IPS-15b (cell line): ENCODE measurements at regions not wholly inside any gene's neighbourhood (a gene's known extent, or its start where the extent isn't known, plus 50 kb on each side); places are given as distances from the start of the nearest gene placed in this dataset.

ENCODE experiments used
- H3K27me3 ChIP-seq: one replicate; pipeline ENCODE4 v1.6.1; 2013; ENCODE audit warnings: low read length; ENCODE audit not compliant: control insufficient read depth, insufficient read depth
- H3K36me3 ChIP-seq: one replicate; pipeline ENCODE4 v1.6.1; 2013; ENCODE audit warnings: low read length; ENCODE audit not compliant: control insufficient read depth, insufficient read depth
- H3K4me1 ChIP-seq: one replicate; pipeline ENCODE4 v1.6.1; 2013; ENCODE audit warnings: mild to moderate bottlenecking, low read length; ENCODE audit not compliant: control insufficient read depth, insufficient read depth
- H3K4me3 ChIP-seq: one replicate; pipeline ENCODE4 v1.5.1; 2013; ENCODE audit warnings: low read depth, low read length
- H3K9ac ChIP-seq: one replicate; pipeline ENCODE4 v1.6.1; 2013; ENCODE audit warnings: low read depth, mild to moderate bottlenecking, low read length
- H3K9me3 ChIP-seq: one replicate; pipeline ENCODE4 v1.6.1; 2013; ENCODE audit warnings: mild to moderate bottlenecking, low read length; ENCODE audit not compliant: control insufficient read depth, insufficient read depth

GRCh38 chr11:81089242-81089641 lies 1644.4 kb downstream of the FAM181B start:
- H3K27me3 ChIP-seq, result no peaks in the 10 kb centered on the region
- no peaks in the 10 kb centered on the region for H3K4me1 ChIP-seq
- H3K9me3 ChIP-seq, result no peaks in the 10 kb centered on the region
- H3K4me3 ChIP-seq, result no peak overlapping the region
- H3K36me3 ChIP-seq, result no peaks in the 10 kb centered on the region
- no peak overlapping the region for H3K9ac ChIP-seq

DNA sequence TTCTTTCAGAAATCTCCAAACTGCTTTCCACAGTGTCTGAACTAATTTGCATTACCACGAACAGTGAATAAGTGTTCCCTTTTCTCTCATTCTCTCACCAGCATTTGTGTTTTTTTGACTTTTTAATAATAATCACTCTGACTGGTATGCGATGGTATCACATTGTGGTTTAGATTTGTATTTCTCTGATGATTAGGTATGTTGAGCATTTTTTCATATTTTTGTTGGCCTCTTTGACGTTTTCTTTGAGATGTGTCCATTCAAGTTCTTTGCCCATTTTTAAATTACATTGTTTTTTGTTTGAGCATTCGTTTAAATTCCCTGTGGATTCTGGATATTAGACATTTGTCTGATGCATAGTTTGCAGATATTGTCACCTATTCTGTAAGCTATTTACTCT lies 1639.6 kb upstream of the TENM4 start:
- Histone ChIP-seq H3K4me1 (no peaks in the 10 kb centered on the region), H3K27me3 (no peaks in the 10 kb centered on the region), H3K9ac (no peak overlapping the region), H3K36me3 (no peaks in the 10 kb centered on the region), H3K9me3 (no peaks in the 10 kb centered on the region), H3K4me3 (no peak overlapping the region)

DNA sequence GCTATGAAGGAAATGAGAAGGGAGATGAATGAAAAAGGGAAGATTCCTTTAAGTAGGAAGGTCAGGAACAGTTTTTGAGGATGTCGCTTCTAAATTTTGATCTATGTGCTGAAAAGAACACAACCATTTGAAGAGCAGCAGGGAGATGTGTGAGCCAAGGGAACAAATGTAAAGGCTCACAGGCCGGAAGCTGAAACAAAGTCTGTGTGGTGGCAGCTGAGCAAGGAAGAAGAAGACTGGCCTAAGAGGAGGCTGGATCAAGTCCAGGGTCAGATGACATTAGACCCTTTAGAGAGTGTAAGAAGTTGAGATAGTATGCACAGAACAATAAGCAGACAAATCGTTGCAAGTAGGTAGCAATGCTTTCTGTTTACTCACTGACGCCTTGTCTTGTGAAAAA lies 1631.4 kb upstream of the TENM4 start:
- Histone ChIP-seq H3K27me3 (no peaks in the 10 kb centered on the region), H3K4me1 (no peaks in the 10 kb centered on the region), H3K9ac (no peak overlapping the region), H3K9me3 (no peaks in the 10 kb centered on the region), H3K4me3 (no peak overlapping the region), H3K36me3 (no peaks in the 10 kb centered on the region)

DNA sequence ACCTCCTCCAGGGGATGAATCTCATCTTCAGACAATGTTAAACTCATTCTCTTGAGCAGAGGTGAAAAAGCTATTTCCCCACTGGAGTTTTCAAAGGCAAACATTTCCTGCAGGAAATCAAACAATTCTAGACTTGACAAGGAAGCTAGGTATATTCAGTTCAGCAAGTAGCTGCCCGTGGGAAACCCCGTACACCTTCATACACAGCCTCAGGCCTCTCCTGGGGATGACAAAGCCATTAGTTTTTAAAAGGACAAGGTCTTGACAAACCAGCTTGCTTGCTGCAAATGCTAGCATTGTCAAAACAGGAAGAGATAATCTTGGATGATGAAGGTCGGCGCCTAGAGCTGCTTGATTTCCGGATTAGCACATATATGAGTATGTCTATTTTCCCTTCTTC lies 1630.8 kb upstream of the TENM4 start:
- Histone ChIP-seq H3K36me3 (no peaks in the 10 kb centered on the region), H3K9ac (no peak overlapping the region), H3K27me3 (no peaks in the 10 kb centered on the region), H3K4me1 (no peaks in the 10 kb centered on the region), H3K9me3 (no peaks in the 10 kb centered on the region), H3K4me3 (no peak overlapping the region)

DNA sequence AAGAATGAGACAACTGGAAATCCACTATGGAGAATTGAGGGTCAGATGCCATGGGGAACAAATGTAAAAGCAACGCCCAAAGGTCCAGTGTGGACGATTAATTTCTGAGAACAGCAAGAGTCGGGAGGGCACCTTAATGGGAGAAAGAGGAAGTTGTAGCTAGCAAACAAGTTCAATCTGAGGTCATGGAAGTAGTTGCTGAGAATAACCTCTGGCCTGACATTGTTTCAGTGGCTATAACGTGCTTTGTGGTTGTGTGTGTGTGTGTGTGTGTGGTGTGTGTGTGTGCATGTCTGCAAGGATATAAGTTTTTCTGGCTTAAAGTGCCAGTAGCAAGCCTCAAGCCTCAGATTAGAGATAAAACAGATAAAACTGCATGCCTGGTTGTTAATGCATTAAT lies 1630.1 kb upstream of the TENM4 start:
- no peaks in the 10 kb centered on the region for H3K4me1 ChIP-seq

GRCh38 chr11:81059356-81059755 lies 1618.5 kb upstream of the TENM4 start:
- Histone ChIP-seq H3K4me3 (no peak overlapping the region), H3K9ac (no peak overlapping the region), H3K36me3 (no peaks in the 10 kb centered on the region), H3K4me1 (no peaks in the 10 kb centered on the region), H3K9me3 (no peaks in the 10 kb centered on the region), H3K27me3 (no peaks in the 10 kb centered on the region)

More for the DNA sequence above, 1630.1 kb upstream of the TENM4 start:
- Histone ChIP-seq H3K4me3 (no peak overlapping the region), H3K9ac (no peak overlapping the region), H3K27me3 (no peaks in the 10 kb centered on the region), H3K36me3 (no peaks in the 10 kb centered on the region), H3K9me3 (no peaks in the 10 kb centered on the region)

DNA sequence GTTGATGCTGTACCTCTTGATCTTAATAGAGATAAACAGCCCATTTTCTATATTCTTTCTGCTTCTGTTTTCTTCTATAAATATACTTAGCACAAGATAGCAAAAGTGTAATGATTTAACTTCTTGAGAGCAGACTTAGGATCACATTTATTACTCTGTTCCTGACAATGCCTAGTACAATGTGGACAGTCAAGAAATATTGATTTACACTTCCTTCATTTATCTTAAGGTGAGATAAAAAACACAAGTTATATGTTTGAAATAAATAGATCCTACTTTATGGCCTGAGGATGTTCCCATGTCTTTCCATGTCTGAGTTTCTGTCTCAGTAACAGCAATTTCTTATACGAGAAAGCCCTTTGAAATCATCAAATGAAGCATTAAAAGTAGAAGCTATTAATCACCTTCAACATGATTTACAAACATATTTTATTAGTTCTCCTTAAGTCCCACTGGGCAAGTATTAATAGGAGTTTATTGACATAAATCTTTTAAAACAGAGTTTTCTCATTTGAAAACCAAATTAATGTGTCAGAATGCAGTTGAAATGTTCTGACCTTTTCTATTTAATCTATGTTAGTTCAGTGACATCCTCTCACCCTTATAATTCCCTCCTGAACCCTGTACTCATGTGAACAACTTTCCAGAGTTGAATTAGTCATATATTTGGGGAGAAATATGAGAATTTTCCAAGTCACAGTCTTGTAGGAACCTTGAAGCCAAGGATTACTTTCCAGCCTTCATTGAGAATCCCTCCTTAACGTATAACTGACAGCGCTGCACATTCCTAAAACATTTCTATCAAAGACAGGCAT lies 1611.7 kb upstream of the TENM4 start:
- Histone ChIP-seq H3K4me3 (no peak overlapping the region), H3K27me3 (no peaks in the 10 kb centered on the region), H3K4me1 (no peaks in the 10 kb centered on the region), H3K36me3 (no peaks in the 10 kb centered on the region), H3K9me3 (no peaks in the 10 kb centered on the region), H3K9ac (no peak overlapping the region)

DNA sequence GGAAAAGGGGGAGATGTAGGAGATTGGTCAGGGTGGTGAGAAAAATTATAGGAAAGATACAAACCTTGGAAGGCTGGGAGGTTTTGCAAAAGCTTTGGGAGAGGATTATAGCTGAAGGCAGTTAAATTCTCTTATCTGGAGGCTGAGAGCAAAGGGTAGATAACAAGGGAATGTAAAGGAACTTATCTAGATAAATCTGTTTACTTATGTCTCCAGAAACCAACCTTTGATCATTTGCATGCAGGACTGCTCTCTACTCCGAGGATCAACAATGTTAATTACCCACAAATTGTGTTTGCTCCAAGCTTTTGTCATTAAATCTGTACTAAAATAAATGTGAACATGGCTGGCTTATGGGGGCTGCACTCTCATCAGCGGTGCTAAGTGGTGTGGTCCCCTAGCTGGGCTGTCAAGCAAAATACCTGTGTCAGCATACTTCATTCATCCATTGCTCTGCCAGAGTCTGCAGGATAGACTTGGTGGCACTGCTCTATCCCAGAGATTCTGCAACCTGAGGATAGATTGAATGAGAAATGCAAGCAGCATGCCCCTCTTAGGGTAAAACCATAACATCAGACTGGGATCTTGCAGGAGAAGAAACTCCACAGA lies 1599.2 kb upstream of the TENM4 start:
- no peak overlapping the region for H3K4me3 ChIP-seq
- H3K9me3 ChIP-seq, result no peaks in the 10 kb centered on the region
- no peaks in the 10 kb centered on the region for H3K36me3 ChIP-seq
- no peaks in the 10 kb centered on the region for H3K27me3 ChIP-seq
- H3K9ac ChIP-seq, result no peak overlapping the region
- H3K4me1 ChIP-seq, result no peaks in the 10 kb centered on the region

DNA sequence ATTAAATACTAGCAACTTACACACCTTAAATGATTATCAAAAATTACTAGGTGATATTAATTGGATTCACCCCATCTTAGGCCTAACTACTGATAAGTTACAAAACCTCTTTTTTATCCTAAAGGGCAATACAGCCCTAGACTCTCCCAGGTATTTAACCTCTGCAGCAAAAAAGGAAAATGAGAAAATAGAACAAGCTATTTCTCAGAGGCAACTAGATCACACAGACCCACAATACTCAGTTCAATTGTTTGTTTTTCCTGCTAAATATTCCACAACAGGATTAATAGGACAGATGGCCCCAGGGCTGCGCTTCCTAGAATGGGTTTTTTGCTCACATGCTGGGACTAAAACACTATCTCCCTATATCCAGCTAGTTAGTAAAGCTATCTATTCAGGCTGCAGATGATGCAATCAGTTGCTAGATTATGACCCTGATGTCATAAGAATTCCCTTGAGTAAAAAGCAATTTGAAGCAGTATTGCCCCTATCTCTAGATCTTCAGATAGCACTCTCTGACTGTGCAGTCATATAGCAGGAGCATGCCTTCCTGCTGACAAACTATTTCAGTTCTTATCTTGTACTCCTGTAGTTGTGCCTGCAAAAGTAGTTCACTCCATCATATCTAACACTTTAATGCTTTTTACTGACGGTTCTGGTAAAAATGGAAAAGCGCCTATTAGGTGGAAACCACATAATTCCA lies 1595.5 kb upstream of the TENM4 start:
- no peaks in the 10 kb centered on the region for H3K9me3 ChIP-seq

GRCh38 chr11:81033779-81034540 lies 1593.1 kb upstream of the TENM4 start:
- Histone ChIP-seq H3K4me3 (no peak overlapping the region), H3K4me1 (no peaks in the 10 kb centered on the region), H3K36me3 (no peaks in the 10 kb centered on the region), H3K9ac (no peak overlapping the region), H3K9me3 (no peaks in the 10 kb centered on the region), H3K27me3 (no peaks in the 10 kb centered on the region)

More for the DNA sequence above, 1595.5 kb upstream of the TENM4 start:
- H3K4me1 ChIP-seq, result no peaks in the 10 kb centered on the region
- no peak overlapping the region for H3K4me3 ChIP-seq
- no peak overlapping the region for H3K9ac ChIP-seq
- no peaks in the 10 kb centered on the region for H3K27me3 ChIP-seq
- H3K36me3 ChIP-seq, result no peaks in the 10 kb centered on the region

DNA sequence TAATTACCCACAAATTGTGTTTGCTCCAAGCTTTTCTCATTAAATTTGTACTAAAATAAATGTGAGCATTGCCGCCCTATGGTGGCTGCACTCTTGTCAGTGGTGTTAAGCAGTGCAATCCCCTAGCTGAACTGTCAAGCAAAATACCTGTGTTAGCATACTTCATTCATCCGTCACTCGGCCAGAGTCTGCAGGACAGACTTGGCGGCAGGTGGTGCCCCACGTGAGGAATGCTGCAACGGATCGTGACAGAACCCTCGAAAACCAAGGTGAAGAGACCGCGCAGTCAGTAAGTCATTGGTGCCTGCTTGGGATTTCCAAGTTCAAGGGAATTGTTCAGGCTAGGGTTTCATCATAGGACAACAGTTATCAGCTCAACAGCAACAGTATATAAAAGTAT lies 1592.1 kb upstream of the TENM4 start:
- no peaks in the 10 kb centered on the region for H3K27me3 ChIP-seq
- no peak overlapping the region for H3K4me3 ChIP-seq
- no peaks in the 10 kb centered on the region for H3K36me3 ChIP-seq
- H3K9ac ChIP-seq, result no peak overlapping the region
- H3K9me3 ChIP-seq, result no peaks in the 10 kb centered on the region
- H3K4me1 ChIP-seq, result no peaks in the 10 kb centered on the region
